ENCODE measurements at regions not wholly inside any gene's neighbourhood (a gene's known extent, or its start where the extent isn't known, plus 50 kb on each side); places are given as distances from the start of the nearest gene placed in this dataset.

GRCh38 chr4:127155555-127155954 is 477.2 kb upstream of the INTU start:
- TF ChIP-seq, protein P1, sequence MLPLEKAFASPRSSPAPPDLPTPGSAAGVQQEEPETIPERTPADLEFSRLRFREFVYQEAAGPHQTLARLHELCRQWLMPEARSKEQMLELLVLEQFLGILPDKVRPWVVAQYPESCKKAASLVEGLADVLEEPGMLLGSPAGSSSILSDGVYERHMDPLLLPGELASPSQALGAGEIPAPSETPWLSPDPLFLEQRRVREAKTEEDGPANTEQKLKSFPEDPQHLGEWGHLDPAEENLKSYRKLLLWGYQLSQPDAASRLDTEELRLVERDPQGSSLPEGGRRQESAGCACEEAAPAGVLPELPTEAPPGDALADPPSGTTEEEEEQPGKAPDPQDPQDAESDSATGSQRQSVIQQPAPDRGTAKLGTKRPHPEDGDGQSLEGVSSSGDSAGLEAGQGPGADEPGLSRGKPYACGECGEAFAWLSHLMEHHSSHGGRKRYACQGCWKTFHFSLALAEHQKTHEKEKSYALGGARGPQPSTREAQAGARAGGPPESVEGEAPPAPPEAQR (CRISPR knock-in tag; IDR thresholded peaks at IDR 0.05), result no peak
- TF ChIP-seq, protein P2, sequence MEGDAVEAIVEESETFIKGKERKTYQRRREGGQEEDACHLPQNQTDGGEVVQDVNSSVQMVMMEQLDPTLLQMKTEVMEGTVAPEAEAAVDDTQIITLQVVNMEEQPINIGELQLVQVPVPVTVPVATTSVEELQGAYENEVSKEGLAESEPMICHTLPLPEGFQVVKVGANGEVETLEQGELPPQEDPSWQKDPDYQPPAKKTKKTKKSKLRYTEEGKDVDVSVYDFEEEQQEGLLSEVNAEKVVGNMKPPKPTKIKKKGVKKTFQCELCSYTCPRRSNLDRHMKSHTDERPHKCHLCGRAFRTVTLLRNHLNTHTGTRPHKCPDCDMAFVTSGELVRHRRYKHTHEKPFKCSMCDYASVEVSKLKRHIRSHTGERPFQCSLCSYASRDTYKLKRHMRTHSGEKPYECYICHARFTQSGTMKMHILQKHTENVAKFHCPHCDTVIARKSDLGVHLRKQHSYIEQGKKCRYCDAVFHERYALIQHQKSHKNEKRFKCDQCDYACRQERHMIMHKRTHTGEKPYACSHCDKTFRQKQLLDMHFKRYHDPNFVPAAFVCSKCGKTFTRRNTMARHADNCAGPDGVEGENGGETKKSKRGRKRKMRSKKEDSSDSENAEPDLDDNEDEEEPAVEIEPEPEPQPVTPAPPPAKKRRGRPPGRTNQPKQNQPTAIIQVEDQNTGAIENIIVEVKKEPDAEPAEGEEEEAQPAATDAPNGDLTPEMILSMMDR (IDR thresholded peaks at IDR 0.05), result no peak
- no peak for TF ChIP-seq HMGA2 (CRISPR knock-in tag; IDR thresholded peaks at IDR 0.05)
- no peak for TF ChIP-seq EMX1 (CRISPR knock-in tag; IDR thresholded peaks at IDR 0.05)
- TF ChIP-seq, protein P3, sequence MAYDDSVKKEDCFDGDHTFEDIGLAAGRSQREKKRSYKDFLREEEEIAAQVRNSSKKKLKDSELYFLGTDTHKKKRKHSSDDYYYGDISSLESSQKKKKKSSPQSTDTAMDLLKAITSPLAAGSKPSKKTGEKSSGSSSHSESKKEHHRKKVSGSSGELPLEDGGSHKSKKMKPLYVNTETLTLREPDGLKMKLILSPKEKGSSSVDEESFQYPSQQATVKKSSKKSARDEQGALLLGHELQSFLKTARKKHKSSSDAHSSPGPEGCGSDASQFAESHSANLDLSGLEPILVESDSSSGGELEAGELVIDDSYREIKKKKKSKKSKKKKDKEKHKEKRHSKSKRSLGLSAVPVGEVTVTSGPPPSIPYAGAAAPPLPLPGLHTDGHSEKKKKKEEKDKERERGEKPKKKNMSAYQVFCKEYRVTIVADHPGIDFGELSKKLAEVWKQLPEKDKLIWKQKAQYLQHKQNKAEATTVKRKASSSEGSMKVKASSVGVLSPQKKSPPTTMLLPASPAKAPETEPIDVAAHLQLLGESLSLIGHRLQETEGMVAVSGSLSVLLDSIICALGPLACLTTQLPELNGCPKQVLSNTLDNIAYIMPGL (CRISPR knock-in tag; IDR thresholded peaks at IDR 0.05), result no peak
- TF ChIP-seq, protein P4, sequence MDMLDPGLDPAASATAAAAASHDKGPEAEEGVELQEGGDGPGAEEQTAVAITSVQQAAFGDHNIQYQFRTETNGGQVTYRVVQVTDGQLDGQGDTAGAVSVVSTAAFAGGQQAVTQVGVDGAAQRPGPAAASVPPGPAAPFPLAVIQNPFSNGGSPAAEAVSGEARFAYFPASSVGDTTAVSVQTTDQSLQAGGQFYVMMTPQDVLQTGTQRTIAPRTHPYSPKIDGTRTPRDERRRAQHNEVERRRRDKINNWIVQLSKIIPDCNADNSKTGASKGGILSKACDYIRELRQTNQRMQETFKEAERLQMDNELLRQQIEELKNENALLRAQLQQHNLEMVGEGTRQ (CRISPR knock-in tag; IDR thresholded peaks at IDR 0.05), result no peak
- TF ChIP-seq JUN (CRISPR knock-in tag; IDR thresholded peaks at IDR 0.05), result no peak
- no peak for TF ChIP-seq IRF2 (CRISPR knock-in tag; IDR thresholded peaks at IDR 0.05; ENCODE audit: borderline replicate concordance, low read depth)
- no peak for TF ChIP-seq ESRRA (CRISPR knock-in tag; IDR thresholded peaks at IDR 0.05; ENCODE audit: borderline replicate concordance)
- no peak for TF ChIP-seq NR2C2 (CRISPR knock-in tag; IDR thresholded peaks at IDR 0.05)
- TF ChIP-seq FOXP4 (CRISPR knock-in tag; IDR thresholded peaks at IDR 0.05), result no peak
- TF ChIP-seq ZNF281 (CRISPR knock-in tag; IDR thresholded peaks at IDR 0.05), result no peak
- TF ChIP-seq TEAD4 (CRISPR knock-in tag; IDR thresholded peaks at IDR 0.05), result no peak
